ENCODE measurements at regions not wholly inside any gene's neighbourhood (a gene's known extent, or its start where the extent isn't known, plus 50 kb on each side); places are given as distances from the start of the nearest gene placed in this dataset.

DNA sequence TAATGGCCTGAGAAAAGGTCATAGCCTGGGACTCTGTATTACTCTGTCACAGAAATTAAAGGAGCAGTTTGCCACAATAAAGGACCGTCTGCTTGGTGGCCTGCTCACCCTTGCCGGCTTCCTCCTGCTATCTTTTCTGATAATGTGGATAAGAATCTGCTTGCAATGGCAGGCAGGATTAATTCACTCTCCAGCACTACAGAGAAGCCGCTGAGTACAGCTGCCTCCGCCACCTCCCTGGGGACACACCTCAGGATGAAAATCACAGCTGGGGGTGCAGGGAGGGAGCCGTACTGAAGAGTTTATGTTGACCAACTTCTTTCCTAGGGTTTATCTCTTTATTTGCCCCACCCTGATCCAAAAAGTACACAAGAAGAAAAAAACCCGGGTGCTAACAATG is 245.9 kb upstream of the RPL38 start:
- no peak for DNase-seq

DNA sequence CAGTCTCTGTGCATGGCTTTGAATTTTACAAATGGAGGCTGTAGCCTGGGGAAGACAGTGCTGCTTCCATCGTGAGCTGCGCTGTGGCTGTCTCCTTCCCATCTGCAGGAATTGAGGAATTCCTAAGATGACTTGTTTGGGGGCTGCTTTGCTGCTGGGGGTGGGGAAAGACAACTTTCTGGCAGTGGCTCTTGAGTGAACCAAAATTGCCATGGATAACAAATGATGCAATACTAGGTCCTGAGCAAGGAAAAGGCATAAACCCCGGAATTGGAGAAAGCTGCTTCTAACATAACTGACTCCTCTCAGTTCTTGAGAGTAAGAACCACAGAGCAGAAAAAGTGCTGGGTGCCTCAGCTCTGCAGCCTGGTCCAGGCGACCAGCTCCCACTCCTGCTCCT is 245.0 kb upstream of the RPL38 start:
- DNase-seq = no peak

DNA sequence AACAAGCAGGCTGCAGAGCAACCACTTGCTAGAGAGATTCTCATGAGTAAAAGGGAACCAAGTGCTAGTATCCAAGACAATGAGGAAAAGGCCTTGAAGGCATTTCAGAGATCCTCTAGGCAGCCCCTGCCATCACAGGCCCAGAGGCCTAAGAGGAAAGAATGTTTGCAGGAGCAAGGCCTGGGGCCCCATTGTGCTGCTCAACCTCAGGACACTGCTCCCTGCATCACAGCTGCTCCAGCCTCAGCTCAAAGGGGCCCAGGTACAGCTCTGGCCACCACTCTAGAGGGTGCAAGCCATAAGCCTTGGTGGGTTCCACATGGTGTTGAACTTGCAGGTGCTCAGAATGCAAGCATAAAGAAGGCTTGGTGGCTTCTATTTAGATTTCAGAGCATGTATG is 243.0 kb upstream of the RPL38 start:
- no peak for DNase-seq

DNA sequence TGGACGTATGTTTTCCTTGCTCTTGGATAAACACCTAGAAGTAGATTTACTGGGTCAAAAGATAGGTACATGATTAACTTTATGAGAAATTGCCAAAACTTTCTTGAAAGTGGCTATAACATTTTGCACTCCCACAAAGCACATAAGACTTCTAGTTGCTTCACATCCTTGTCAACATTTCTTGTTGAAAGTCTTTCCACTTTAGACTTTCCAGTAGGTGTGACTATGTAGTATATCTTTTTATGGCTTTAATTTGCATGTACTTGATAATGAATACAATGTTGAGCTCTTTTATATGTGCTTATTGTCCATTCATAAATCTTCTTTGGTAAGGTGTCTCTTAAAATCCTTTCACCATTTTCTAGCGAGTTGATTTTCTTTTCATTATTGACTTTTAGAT is 241.2 kb upstream of the RPL38 start:
- DNase-seq = no peak

DNA sequence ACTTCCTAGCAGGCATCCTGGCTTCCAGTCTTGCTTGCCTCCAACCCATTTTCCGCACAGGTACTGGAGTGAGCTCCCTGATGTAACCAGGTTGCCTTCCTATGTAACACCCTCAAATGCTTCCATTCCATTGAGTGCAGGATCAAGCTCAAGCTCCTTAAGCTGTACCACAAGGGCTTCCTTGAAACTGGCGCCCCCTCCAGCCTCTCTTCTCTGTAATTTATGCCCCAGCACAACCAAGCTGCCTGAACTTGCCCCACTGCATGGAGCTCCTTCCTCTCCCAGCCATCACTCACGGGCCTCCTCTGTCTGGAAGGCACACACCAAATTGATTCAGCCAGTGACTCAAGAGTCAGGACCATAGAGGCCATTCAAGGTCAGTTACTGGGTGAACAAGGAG is 234.8 kb upstream of the RPL38 start:
- no peak for DNase-seq

DNA sequence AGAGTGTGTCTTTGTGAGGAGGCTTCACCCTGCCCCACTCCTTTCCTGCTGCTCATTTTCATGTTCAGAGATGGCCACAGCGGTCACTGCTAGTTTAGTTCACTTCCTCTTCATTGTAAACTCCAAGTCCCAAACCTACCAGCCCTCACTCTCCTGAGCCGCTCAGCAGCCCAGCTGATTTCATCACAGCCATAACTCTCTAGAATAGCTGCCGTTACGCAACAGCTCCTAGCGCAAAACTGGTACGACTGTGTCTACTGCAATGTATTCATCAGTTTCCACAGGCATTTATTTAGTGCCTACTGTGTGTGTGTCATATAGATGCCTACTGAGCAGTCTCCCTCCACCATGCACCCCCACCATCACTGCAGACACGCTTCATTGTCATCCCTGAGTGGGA is 233.5 kb upstream of the RPL38 start:
- DNase-seq = no peak

DNA sequence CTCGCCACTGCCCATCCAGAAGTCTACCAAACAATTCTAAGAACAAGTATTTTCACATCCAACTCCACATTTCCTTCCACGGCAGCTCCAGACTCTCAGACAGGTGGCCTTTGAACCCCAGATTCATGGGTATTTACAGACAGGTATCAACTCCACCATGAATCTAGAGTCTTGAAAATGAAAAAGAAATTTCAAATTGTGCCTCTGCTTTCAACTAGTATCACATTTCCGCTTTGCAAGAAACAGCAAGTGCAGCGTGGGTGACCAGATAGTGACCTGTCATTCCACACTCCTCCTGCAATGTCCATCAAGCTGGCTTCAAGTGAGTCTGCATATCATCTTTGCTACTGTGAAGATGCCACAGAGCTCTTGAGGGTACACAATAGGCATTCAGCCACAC is 232.4 kb upstream of the RPL38 start:
- no peak for DNase-seq

DNA sequence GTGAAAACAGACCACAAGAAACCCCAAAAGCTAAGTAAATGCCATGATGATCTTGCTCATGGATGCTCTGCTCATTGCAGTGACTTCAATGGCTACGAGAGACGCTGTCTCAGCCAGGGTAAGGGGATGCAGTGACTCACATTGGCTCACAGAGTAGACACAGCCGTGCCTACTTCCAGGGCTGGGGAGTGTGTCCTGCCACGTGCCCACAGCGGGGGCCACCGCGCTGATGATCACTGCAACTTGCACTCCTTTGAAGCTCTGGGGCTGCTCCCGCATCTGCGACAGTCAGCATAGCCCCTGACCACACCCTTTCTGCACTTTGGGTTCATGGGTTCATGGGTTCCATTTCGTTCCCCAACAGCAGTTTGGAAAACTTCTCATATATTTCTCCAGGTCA is 231.4 kb upstream of the RPL38 start:
- no peak for DNase-seq

DNA sequence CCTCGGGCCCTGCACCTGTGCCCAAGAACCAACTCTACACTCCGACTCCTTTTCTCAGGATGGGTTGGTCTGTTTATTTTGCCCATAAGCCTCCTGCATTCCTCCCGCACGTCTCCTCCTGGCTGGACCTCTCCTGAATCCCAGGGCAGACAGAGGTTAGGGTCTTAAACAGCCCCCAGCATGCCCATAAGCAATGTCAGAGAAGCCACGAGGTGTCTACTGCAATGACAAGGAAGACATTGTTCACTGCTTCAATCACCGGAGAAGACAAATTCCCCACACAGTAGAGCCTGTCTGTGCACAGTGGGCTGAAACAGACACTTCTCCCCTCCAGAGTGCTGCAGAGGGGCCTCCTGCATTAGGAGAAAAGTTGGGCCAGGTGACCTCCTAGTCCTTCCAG is 230.6 kb upstream of the RPL38 start:
- no peak for DNase-seq

DNA sequence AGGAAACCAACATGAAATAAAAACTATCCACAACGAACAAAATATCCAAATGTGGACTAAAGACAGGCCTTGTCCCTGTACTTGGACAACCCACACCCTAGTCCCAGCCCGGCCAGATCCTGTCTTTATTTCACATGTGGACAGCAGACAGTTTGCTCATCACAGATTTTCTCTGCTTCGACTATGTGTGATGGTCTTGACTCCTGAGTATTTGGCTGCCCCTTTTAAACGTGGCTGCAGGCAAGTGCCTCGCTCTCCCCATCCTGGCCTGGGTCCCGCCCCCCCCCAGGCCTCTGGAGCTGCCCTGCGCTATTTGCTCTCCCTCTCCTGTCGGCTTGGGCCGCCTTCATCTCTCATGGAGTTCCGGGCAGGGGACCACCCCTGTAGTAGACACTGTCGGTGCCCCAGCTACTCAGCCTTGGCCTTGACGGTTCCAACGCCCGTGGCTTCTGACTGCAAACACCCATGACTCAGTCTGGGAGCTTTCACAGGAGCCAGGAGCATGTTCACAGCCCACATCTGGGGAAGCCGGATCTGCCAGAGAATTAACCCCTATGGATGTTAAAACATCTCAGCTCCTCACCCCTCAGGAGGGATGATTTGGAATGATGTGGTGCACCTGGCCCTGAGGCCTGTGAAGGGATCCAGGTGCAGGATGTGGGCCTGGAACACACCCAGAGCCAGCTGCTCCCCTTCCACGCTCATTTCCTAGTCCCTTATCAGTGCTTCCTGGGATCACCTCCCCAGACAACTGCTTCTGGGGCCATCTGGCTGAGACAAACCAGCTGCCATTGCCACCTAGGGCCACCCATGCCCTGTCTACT is 229.7 kb upstream of the RPL38 start:
- DNase-seq = no peak

DNA sequence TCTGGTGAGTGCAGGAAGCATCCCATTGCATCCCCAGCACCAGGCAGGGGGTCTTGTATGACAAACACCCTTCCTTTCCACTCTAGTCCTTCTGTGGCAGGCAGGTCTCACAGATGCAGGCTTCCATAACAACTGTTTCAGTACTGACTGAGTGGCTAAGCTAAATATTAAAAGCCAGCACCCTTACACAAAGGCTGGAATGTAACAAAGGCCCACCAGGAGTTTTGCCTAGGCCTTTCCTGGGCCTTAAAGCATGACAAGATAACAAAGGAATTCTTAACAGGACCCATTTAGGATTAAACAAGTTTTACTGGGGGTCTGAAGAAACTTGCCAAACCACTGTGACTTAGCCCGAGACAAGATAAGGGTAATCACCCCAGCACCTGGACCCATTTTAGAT is 228.9 kb upstream of the RPL38 start:
- no peak for DNase-seq

DNA sequence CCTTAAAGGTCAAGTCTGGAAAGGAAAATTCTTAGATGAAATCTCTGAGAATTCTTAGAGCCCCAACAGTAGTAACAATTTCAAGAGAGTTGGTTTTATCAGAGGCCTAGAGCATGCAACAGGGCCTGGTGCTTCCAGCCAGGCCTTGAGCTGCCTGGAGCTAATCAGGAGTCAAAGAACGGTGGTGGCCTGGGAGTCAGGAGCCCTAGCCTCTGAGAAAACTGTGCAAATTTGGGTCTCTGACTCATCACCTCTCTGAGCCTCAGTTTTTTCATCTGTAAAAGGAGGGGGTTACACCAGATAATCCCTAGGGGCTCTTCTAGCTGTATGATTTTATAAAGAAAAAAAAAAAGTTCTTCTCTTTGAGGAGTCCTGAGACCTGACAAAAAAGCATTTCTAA is 227.3 kb upstream of the RPL38 start:
- no peak for DNase-seq

DNA sequence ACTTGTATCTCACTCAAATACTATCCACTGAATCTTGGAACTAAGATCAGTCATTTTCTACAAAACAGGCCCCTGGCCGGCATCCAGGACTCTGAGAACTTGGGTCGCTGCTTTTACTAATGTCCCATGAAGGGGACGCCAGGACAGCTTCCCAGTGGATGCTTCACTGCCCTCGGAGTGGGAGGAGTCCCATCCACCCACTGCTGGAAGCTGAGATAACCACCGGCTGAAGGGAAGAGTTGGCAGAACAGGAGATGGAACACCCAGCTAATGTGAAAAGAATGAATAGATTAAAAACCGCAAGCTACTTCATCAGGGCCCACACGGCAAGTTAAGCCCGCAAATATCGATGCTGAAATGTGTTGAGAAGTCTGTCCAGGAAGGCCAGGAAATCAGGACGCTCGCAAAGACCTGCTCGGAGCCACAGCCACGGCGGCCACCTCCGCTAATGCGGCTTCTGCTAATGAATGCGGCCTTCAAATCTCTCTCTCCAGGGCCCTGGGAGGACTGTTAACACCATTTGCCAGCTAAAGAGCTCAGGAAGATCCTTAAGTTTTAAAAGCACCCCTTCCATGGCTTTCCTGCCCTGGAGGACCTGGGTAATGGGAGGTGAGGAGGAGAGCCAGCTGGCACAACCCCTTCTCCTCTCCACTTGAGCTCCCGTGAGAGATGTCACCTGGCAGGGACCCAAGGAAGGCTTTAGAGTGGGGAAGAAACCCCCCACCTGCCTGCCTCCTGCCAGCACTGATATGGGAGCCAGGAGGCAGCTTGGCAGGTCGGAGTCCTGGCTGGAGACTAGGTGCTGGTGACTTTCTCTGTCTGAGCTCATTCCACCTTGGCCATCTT is 226.6 kb upstream of the RPL38 start:
- DNase-seq = no peak

DNA sequence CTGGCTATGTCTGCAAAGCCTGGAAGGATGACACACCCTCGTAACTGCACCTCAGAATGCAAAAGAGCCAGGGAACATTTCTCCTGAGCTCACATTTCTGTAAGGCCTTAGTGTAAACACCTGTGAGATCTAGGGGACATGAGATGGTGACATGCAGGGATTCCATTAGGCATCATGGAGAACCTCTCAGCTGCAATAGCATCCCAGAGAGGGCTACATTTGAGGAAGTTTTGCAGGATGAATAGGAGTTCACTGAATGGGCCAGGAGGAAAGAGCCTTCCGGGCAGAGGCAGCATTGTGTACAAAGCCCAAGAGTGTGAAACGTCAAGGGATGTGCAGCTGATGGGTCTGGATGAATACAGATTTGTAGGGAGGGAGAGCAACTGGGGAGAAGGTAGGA is 223.0 kb upstream of the RPL38 start:
- DNase-seq = no peak

DNA sequence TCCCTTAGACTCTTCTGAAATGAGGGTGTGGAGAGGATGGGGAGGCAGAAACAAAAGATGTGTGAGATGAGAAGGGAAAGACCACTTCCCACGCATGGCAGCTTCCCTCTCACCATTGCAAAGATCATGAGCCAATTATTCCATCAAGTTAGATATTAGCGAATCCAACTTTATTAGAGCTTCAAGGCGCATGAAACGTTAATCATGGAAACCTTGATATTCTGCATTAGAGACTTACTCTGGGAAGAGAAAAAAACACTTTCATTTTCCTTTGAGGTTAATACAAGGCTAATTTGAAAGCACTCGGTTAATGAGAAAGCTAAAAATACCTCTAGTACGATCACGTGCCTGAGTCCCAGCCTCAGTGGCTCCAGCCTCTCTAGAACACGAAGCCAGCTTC is 220.6 kb upstream of the RPL38 start:
- DNase-seq = no peak

DNA sequence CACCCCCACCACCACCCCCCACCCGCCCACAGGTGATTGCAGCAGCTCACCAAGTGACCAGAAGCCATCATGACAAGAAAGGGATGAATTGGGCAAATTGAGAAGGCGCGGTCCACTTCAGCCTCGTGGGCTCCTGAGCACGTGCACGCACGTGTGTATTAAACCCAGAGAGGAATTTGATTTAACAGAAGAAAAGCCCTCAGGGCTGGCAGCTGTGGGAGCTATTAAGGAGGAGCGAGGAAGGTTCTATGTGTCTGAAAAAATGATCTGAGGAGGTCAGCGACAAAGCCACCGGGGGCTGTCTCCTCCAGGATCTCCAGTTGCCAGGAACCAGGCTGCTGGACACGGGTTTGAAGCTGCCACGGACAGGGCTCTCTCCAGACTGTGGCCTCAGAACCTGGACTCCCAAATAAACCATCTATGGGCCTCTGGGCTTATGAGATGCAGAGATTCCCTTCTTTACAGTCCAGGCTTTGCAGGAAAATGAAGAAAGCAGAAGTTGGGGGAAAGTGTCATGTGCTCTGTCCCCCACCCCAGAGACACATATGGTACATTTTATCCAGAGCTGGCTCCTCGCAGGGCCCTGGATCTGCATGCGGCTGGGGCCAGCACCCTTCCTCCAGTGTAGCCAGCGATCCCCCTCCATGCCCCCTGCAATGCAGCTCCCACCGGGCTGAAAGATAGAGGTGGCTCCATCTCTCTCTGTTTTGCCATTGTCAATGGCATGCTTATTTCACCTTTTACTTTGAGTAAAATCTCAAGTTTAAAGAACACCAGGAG is 219.7 kb upstream of the RPL38 start:
- no peak for DNase-seq

DNA sequence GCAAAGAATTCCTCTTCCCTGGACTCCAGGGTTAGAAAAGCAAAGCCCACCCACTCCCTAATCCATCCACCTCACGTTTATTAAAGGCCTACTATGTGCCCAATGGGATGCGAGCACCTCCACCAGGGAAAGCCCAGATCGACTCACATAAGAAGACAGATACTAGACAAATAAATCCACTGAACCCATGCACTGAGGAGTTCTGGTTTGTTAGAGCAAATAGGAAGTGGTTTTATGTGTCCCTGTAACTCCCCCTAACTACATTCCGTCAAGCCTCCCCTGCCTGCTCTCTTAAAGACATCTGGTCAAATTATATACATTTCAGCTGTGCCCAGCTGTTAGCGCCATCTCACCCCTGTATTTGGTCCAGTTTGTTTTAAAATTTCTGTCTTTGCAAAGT is 218.5 kb upstream of the RPL38 start:
- DNase-seq = no peak

DNA sequence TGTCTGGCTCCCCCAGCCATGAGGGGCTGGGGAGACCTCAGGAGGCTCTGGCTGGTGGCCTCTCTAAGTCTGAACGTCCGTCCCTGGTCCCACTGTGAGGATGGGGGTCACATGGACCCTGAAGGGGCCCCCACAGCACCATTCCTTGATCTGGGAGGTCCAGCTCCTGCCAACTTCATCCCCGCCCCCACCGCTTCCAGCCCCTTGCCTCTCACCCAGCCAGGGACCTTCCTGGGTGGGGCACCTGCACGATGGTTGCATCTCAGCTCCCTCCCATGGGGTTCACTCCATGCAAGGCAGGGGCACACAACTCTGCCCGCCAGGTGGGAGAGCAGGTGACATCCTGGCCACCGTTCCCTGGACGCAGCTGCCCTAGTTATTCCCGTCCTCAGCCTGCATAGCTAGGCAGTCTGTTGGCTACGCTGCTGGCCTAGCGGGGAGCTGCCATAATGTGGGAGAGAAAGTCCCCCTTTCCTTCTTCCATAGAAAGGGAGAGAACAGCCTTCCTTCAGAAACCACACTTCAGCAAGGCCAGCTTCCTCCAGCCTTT is 217.9 kb upstream of the RPL38 start:
- no peak for DNase-seq

DNA sequence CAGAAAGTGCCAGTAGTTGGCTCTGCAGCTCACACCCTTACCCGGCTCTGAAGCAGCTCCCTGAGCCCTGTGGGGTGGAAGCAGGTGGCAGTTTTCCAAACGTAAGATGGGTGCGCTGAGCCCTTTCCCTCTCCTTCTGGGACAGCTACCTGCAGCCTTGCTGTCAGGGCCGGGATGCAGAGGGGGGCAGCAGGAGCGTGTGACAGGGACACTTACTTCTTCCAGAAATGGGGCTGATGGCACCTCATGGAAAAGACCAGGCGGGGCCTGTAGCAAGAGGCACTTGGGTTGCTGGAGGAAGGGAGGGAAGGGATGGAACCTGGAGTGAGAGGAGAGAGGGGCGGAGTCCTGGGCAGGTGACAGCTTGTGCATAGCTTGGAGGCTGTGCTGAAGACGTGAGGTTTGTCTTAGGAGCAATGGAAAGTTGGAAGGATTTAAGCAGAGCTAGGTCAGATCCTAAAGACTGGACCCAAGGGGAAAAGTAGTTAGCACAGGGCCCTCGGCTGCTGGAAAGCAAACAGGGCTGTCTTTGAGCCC is 216.8 kb upstream of the RPL38 start:
- no peak for DNase-seq

DNA sequence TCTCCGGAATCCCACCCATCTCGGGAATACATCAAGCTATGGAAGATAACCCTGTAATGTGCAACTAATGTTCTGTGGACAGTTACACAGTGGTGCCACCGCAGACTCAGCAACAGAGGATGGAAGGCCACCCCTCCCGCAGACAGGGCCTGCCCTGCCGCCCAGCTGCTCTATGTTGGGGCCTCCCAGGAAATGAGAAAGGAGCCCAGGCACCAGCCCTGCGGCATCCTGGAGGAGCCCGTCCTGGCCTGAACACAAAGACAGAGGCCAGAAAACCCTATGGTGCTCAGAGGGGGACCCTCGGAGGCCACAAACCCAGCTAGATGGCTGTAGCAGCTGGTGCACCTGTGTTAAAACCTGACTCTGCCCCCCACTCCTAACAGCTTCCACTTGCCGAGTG is 216.1 kb upstream of the RPL38 start:
- DNase-seq = no peak

DNA sequence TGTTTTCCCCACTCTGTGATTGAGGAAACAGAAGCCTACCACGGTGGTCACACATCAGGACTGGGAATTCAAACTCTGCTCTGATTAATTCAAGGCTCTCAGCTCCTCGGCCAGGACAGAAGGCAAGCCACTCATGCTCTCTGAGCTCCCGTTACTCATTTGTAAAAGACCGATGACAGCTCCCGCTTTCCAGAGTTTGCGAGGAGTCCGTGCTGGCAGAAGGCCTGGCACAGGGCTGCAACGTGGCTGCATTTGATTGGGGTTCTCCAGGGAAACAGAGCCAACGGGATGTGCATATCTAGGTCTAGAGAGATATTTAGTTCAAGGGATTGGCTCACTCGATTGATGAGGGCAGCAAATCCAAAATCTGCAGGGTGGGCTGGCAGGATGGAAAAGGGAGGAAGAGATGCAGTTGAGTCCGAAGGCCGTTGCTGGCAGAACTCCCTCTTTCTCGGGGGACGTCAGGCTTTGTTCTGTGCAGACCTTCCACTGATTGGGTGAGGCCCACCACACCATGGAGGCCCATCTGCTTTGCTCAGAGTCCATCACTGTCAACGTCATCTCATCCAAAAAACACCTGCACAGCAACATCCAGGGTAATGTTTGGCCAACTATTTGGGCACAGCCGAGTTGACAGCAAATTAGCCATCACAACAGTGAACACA is 215.5 kb upstream of the RPL38 start:
- no peak for DNase-seq

DNA sequence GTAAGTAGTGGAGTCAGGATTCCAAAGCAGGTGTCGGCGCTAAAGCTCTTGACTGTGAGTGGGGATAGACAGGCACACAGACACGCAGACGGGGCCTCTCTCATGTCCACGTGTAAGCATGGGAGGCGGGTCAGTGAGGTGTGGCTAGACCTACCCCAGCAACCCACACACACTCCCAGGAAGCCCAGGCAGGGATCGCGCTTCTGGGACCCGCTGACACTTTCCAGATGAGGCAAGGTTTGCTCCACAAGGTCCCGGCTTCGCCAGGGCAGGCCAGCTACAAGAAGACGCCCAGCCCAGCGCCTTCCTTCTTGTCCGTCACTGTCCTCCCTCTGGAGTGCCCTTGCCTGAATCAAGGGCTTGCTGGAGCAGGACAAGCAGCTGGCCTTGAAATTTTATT is 213.8 kb upstream of the RPL38 start:
- DNase-seq = no peak
